ENCODE measurements at regions not wholly inside any gene's neighbourhood (a gene's known extent, or its start where the extent isn't known, plus 50 kb on each side); places are given as distances from the start of the nearest gene placed in this dataset.
"Not testable (repeated sequence)": the region's sequence is repeated elsewhere in the genome, so short reads cannot be mapped to it uniquely, and the experiment has no call there.

DNA sequence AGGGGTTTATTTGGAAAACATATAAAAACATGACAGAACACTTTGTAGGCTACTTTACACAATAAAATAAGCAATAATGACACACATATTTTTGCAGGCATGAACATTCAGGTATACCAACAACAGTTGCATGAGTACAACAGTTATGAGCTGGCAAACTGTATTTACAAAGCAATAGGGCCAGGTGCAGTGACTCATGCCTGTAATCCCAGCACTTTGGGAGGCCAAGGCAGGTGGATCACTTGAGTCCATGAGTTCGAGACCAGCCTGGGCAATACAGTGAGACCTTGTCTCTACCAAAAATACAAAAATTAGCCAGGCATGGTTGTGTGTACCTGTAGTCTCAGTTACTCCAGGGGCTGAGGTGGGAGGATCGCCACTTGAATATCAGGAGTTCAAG is 101.1 kb downstream of the BMP4 start:
- DNase-seq = no peak

GRCh38 chr14:53855127-53855526 is 101.5 kb downstream of the BMP4 start:
- DNase-seq = no peak

- DNase-seq = no peak
Measured at GRCh38 chr14:53851394-53852090, 105.1 kb downstream of the BMP4 start.

DNA sequence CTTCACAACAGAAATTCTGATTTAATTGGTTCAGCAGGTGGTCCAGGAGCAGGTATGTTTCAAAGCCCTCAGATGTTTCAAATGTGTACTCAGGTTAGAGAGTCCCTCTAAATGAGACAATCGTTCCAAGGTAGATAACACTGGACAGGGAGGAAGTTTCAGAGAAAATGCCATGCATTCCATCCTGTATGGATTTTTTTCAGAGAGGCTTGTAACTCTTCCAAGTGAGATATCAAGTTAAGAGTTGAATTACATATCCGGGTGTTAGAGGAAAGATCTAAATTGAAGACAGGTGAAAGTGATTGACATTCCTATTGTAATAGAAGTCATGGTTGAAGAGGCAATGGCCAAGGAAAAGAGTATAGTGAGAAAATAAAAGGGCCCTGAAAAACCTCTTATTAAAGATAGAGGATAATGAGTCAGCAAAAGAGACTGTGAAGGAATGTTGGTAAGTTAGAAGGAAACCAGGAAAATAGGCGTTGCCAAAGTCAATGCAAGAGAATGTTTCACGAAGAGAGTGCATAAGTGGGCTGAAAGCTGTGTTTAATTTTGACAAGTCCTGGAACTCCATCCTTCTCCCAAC is 105.8 kb downstream of the BMP4 start:
- no peak for DNase-seq

DNA sequence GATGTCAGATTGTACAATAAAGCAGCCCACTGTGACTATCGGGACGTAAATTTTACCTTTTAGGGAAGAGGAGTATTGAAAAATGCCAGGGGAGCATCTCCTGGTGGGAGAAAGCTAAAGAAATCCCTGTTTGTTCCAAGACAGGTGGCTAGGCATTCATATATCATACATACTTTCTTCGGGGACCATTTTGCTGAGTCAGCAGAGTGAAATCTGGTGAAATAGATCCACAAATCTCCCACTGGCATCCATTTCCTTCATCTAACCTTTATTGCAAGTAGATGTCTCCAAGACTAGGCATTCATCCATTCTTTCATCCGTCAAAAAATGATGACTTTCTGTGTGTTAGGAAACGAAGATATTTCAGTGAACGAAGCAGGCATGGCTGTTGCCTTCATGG is 107.1 kb downstream of the BMP4 start:
- no peak for DNase-seq

DNA sequence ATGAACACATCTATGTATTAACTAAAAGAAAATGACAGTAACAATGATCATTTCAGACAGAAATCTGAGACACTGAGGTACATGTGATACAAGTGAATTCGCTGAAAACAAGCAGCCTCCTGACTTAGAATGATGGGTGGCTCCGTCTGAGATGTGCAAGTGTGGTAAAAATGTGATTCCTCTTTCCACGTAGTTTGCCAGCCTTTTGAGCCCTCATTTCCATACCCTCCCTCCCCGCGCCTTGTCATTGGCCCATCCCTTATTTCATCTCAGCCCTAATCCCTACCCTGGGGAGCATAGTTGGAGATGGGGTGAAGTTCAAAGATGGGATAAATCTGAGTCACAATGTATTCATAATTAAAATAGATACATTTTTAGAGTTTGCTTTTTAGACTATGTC is 107.8 kb downstream of the BMP4 start:
- DNase-seq = no peak

GRCh38 chr14:53847881-53848280 is 108.7 kb downstream of the BMP4 start:
- no peak for DNase-seq

- no peak for DNase-seq
Measured at GRCh38 chr14:53847057-53847456, 109.6 kb downstream of the BMP4 start.

GRCh38 chr14:53845813-53846693 is 110.6 kb downstream of the BMP4 start:
- DNase-seq = no peak

GRCh38 chr14:53842938-53843337 is 113.7 kb downstream of the BMP4 start:
- no peak for DNase-seq

- no peak for DNase-seq
Measured at GRCh38 chr14:53841109-53842099, 115.2 kb downstream of the BMP4 start.

DNA sequence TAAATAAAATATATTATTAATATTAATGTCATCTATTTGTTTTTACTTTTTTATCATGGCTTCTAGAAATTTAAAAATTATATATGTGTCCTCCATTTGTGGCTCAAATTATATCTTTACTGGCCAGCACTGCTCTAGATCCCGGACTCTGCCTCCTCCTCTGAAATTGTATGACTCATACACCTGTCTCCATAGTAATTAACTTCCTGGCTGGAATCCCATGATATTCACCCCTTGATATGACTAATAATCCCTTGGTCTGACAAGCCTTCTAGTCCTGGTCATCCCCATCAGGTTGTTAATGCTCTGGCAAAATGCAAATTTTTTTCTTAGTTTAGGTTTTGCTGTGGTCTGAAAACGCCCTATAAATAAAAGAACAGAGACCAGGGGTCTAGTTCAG is 116.2 kb downstream of the BMP4 start:
- no peak for DNase-seq

DNA sequence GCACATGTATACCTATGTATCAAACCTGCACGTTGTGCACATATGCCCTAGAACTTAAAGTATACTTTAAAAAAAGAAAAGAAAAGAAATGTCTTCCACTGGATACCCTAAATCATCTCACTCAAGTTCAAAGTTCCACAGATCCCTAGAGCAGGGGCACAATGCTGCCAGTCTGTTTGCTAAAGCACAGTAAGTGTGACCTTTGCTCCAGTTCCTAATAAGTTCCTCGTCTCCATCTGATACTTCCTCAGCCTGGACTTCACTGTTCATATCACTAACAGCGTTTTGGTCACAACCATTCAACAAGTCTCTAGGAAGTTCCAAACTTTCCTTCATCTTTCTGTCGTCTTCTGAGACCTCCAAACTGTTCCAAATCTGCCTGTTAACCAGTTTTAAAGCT is 118.3 kb downstream of the BMP4 start:
- no peak for DNase-seq

GRCh38 chr14:53837656-53838055 is 119.0 kb downstream of the BMP4 start:
- not testable (repeated sequence) for DNase-seq

DNA sequence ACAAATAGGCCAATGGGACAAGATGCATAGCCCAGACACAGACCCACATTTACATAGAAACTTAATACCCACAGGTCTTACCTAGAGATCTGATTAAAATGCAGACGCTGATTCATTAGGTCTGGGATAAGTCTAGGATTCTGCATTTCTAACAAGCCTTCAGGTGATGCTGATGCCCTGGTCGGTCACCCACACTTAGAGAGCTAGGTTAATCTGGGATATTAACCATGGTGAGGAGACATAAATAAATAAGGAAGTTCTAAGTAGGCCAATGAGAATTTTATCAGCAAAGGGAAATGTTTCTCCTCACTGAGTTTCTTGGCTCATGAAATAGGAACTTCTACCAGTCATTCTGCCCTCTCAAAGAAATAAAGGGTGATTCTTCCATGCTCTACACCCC is 120.1 kb downstream of the BMP4 start:
- no peak for DNase-seq

DNA sequence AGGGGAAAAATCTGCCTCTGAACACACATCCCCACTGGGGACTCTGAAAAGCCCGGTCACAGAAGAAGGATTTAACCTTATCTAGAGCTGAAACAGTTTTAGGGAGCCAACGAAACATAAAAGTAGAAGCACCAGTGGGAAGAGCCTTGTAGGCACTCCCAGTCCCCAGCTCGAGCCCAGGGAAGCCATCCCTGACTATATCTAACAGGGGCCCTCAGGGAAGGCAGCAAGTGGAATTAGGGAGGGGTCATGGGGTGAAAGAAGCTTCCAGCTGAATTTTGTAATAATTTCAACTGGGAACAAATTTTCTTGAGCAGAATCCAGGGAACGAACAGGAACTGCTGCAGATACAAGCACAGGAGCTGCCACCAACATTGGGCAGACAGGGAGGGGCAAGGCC is 127.8 kb downstream of the BMP4 start:
- no peak for DNase-seq

- DNase-seq = no peak
Measured at GRCh38 chr14:53824061-53824460, 132.6 kb downstream of the BMP4 start.

- no peak for DNase-seq
Measured at GRCh38 chr14:53814392-53814791, 142.2 kb downstream of the BMP4 start.

DNA sequence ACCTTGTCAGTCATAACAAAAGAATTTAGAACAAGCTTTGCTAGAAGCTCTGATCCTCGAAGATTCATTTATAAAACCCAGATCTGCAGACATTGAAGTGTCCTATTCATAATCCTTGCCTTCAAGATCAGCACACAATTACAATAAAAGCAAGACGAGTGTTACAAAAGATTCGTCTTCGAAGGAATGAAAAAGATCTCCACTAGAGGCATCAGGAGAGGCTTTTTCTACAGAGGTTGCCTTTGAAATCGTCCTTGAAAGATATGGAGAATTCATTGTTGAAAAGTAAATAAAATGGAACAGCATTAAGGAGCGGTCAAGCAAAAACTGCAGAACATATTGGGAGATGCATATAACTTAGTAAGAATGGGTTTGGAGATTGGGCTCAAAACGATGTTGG is 146.4 kb downstream of the BMP4 start:
- no peak for DNase-seq

DNA sequence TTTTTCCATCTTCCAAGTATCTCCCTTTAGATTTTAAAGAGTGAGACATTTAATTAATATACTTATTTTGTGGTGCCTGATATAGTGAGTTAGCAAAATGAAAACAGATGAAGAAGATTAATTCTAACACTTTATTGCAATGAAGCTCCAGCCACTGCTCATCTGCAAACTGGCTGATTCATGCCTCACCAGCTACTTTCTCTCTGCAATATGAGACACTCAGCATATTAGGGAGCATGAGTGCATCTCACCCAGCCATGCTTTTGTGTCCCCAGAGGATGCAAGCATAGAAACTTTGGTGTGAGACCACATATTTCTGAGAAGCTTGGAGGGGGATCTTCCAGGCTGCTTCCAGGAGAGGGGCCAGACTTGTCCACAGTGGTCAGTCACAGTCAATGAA is 148.6 kb downstream of the BMP4 start:
- DNase-seq = no peak

GRCh38 chr14:53807542-53807941 is 149.1 kb downstream of the BMP4 start:
- DNase-seq = no peak

DNA sequence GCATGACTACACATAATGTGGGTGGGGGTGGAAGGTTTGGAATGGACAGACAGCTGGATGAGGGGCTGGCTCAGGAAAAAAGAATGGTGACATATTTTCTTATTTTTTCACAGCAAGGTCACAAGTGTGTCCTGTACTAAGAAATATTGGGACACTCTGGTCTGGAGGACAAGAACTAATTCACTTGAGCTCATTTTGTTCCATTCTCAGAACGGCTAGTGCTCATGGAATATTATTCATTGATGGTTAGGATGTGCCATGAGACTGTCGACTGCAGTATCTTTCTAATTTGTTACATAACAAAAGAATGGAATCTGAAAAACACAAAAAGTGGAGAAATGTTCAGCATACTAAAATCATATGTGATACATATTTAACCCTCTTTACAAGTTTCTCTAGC is 149.5 kb downstream of the BMP4 start:
- no peak for DNase-seq

DNA sequence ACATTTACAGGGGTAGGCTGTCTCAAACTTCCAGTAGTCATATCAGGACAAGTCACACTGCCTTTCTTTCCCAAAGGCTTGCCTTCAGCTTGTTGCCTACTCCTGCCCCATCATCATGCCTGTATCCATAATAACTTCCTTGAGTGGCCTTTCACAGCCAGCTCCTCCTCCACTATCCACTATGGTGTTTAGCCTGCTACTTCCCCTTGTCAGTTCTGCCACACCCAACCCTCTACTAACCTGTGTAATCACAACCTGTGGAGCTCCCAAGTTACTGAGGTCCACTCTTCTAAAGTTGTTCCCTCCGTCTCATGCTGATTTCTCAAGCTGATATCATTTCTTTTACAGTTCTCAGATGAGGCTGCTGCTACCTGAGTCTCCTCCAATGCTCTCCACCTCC is 159.9 kb downstream of the BMP4 start:
- no peak for DNase-seq
